ENCODE measurements at regions not wholly inside any gene's neighbourhood (a gene's known extent, or its start where the extent isn't known, plus 50 kb on each side); places are given as distances from the start of the nearest gene placed in this dataset.

- no peak overlapping the region for H3K4me3 ChIP-seq (ENCODE audit: low read length)
Measured at GRCh38 chrX:137387646-137388045, 178.3 kb upstream of the ZIC3 start.

GRCh38 chrX:137366018-137366633 is 199.8 kb upstream of the ZIC3 start:
- no peak overlapping the region for H3K4me3 ChIP-seq (ENCODE audit: low read length)
- no peak for DNase-seq (ENCODE audit: low read depth)
- TF ChIP-seq, protein P1, sequence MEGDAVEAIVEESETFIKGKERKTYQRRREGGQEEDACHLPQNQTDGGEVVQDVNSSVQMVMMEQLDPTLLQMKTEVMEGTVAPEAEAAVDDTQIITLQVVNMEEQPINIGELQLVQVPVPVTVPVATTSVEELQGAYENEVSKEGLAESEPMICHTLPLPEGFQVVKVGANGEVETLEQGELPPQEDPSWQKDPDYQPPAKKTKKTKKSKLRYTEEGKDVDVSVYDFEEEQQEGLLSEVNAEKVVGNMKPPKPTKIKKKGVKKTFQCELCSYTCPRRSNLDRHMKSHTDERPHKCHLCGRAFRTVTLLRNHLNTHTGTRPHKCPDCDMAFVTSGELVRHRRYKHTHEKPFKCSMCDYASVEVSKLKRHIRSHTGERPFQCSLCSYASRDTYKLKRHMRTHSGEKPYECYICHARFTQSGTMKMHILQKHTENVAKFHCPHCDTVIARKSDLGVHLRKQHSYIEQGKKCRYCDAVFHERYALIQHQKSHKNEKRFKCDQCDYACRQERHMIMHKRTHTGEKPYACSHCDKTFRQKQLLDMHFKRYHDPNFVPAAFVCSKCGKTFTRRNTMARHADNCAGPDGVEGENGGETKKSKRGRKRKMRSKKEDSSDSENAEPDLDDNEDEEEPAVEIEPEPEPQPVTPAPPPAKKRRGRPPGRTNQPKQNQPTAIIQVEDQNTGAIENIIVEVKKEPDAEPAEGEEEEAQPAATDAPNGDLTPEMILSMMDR (conservative IDR thresholded peaks at IDR 0.05; ENCODE audit: low read length), result no peak

More at GRCh38 chrX:137387646-137388045, 178.3 kb upstream of the ZIC3 start:
- TF ChIP-seq, protein P1 (conservative IDR thresholded peaks at IDR 0.05; ENCODE audit: low read length), result no peak
- no peak for DNase-seq (ENCODE audit: low read depth)

DNA sequence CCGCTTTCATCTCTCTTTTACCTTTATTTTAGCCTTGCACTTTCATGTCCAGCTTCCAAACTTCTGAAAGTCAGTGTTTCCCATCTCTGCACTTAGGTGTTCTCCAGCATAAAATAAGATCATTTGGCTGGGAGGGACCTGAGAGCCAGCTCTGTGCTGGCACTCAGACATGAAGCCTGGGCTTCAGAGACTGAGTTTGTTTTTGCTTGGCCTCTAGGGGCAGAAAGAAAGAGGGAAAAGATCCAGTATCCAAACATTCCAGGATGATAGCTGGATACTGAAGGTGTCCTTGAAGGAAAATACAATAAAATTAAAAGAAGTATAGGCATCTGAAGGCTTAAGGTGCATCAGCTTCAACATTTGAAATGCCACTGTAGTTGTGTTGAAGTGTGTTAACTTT is 202.4 kb upstream of the ZIC3 start:
- TF ChIP-seq, protein P1 (conservative IDR thresholded peaks at IDR 0.05; ENCODE audit: low read length), result no peak
- no peak overlapping the region for H3K4me3 ChIP-seq (ENCODE audit: low read length)
- DNase-seq (ENCODE audit: low read depth), result no peak

DNA sequence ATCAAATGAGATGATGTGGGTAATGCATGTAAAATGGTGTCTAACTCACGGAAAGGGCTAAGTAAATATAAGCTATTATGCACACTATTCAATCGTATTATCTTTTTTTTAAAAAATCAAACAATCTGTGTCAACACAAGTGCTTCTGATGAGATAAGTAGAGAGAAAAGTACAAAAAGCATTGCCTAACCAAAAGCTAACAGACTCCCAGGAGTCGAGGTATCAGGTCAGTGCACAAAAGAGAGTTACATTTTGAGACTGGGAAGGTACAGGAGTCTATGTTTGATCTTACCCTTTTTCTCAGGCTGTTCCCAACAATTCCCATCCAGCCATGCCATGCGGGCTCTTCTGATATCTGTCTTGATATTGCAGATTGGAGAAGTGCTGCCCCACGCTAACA is 203.3 kb upstream of the ZIC3 start:
- DNase-seq (ENCODE audit: low read depth), result no peak
- TF ChIP-seq, protein P1 (conservative IDR thresholded peaks at IDR 0.05; ENCODE audit: low read length), result no peak

DNA sequence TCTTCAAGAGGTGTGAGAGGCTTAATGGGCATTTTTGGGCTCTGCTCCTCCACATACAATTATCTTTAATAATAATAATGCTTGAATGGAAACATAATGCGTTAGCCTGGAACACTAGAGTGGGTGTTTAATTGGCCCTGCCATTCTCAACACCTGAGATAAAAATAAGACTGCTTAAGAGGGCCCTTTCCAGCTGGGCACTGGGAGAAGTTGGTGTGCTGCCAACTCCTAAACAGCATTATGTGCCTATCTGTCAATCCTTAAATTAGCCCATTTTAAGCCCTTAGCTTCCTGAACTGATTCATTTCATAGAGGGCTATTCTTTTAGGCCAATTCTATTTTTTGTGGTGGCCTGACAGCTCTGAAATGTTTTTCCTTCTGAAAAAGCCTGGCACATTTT is 211.1 kb upstream of the ZIC3 start:
- TF ChIP-seq, protein P1 (conservative IDR thresholded peaks at IDR 0.05; ENCODE audit: low read length), result no peak
- no peak for DNase-seq (ENCODE audit: low read depth)
- H3K4me3 ChIP-seq (ENCODE audit: low read length), result no peak overlapping the region

More for the DNA sequence above, 203.3 kb upstream of the ZIC3 start:
- H3K4me3 ChIP-seq (ENCODE audit: low read length), result no peak overlapping the region

DNA sequence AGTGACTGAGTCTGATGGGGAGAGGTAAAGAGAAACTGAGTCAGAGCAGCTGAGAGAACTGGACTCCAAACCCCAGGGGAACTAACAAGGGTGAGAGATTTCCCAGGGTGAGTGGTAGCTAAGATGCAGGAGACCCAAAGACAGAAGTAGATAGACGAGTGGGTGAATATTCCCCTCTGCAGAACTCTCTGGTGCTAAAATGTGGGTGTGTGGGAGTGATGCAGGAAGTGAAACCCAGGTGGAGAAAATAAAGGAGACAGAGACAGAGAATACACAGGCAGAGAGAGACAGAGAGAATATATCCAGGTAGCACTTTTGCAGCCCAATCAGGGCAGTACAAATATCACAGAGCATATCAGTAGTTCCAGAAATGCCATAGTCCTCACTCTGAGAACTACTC is 212.5 kb upstream of the ZIC3 start:
- no peak overlapping the region for H3K4me3 ChIP-seq (ENCODE audit: low read length)
- TF ChIP-seq, protein P1 (conservative IDR thresholded peaks at IDR 0.05; ENCODE audit: low read length), result no peak
- DNase-seq (ENCODE audit: low read depth), result no peak

DNA sequence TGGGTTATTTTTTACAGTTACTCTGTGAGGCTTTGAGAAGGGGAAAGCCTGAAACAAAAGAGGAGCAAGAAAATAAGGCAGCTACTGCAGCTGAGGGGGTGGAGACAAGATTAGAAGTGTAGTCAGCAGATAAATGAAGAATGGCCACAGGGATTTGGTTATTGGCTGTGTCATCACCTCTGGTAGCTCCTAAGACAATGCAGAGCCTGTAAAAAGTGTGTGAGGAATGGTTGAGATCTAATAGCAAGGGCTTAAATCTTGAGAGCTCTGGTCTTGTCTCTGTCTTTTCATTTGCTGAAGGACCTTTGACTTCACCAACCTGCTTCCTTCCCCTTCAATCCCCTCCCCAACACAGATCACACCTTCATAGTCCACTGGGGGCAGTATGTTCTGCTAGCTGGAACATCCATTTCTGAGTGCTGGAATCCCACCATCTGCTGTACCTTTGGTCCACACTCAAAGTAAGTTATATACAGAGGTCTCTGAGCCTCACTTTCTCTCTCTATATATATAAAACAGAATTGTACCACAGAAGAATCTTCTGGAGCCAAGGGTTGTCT is 213.7 kb upstream of the ZIC3 start:
- no peak for DNase-seq (ENCODE audit: low read depth)
- no peak overlapping the region for H3K4me3 ChIP-seq (ENCODE audit: low read length)
- TF ChIP-seq, protein P1 (conservative IDR thresholded peaks at IDR 0.05; ENCODE audit: low read length), result no peak

Measured in AG10803 (cell line).